Retina (tissue), 1 donor: ENCODE measurements at regions not wholly inside any gene's neighbourhood (a gene's known extent, or its start where the extent isn't known, plus 50 kb on each side); places are given as distances from the start of the nearest gene placed in this dataset.

ENCODE experiments used
- DNase-seq: peaks from one replicate; pipeline ENCODE4 v3.0.0-alpha.2; 2016

- DNase-seq = no peak
These were observed 52.3 kb downstream of the HDGFL1 start for GRCh38 chr6:22621701-22622100.

GRCh38 chr6:22622351-22622750 is 53.0 kb downstream of the HDGFL1 start:
- no peak for DNase-seq

GRCh38 chr6:22622813-22623212 is 53.4 kb downstream of the HDGFL1 start:
- no peak for DNase-seq

- DNase-seq = no peak
These were observed 58.3 kb downstream of the HDGFL1 start for GRCh38 chr6:22627644-22628043.

- no peak for DNase-seq
These were observed 61.7 kb downstream of the HDGFL1 start for GRCh38 chr6:22631091-22631490.

- DNase-seq = peak; percentile 27
These were observed 63.3 kb downstream of the HDGFL1 start for GRCh38 chr6:22632581-22633145.

GRCh38 chr6:22636452-22636851 is 67.1 kb downstream of the HDGFL1 start:
- no peak for DNase-seq

- no peak for DNase-seq
These were observed 68.4 kb downstream of the HDGFL1 start for GRCh38 chr6:22637782-22638181.

- no peak for DNase-seq
These were observed 69.0 kb downstream of the HDGFL1 start for GRCh38 chr6:22638320-22638719.

- DNase-seq = no peak
These were observed 72.9 kb downstream of the HDGFL1 start for GRCh38 chr6:22642254-22642653.

GRCh38 chr6:22643780-22644179 is 74.4 kb downstream of the HDGFL1 start:
- DNase-seq = no peak

- no peak for DNase-seq
These were observed 78.4 kb downstream of the HDGFL1 start for GRCh38 chr6:22647719-22648118.

- no peak for DNase-seq
These were observed 82.4 kb downstream of the HDGFL1 start for GRCh38 chr6:22651731-22652130.

- no peak for DNase-seq
These were observed 84.7 kb downstream of the HDGFL1 start for GRCh38 chr6:22653980-22654610.

- DNase-seq = no peak
These were observed 87.5 kb downstream of the HDGFL1 start for GRCh38 chr6:22656706-22657351.

- no peak for DNase-seq
These were observed 88.1 kb downstream of the HDGFL1 start for GRCh38 chr6:22657352-22657980.

- DNase-seq = no peak
These were observed 88.8 kb downstream of the HDGFL1 start for GRCh38 chr6:22658183-22658582.

GRCh38 chr6:22658934-22659333 is 89.6 kb downstream of the HDGFL1 start:
- DNase-seq = no peak

GRCh38 chr6:22664968-22665367 is 95.6 kb downstream of the HDGFL1 start:
- DNase-seq = no peak

- DNase-seq = no peak
These were observed 96.7 kb downstream of the HDGFL1 start for GRCh38 chr6:22666021-22666420.

GRCh38 chr6:22666586-22666985 is 97.2 kb downstream of the HDGFL1 start:
- no peak for DNase-seq

GRCh38 chr6:22667855-22668254 is 98.5 kb downstream of the HDGFL1 start:
- no peak for DNase-seq

- no peak for DNase-seq
These were observed 98.9 kb downstream of the HDGFL1 start for GRCh38 chr6:22668307-22668706.

GRCh38 chr6:22668717-22669116 is 99.4 kb downstream of the HDGFL1 start:
- no peak for DNase-seq
